ENCODE measurements at regions not wholly inside any gene's neighbourhood (a gene's known extent, or its start where the extent isn't known, plus 50 kb on each side); places are given as distances from the start of the nearest gene placed in this dataset.

DNA sequence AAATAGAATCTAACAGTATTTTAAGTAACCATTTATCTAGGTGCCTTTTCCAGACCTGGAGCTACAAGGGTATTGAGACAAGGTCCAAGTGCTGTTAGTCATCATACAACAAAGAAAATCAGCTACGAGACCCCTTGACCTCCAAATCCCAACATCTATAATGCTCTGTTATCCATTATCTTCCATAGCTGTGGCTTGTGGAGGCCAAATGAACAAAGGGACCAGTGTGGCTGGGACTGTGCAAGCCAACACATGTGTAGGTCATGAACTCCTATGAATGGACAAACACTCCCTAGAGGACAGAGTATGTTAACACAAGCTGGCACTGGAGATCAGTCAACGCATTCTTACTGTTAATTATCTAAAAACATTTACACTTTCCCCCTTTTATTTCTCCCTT is 374.5 kb downstream of the EMP1 start (continued):
- TF ChIP-seq, protein P1, sequence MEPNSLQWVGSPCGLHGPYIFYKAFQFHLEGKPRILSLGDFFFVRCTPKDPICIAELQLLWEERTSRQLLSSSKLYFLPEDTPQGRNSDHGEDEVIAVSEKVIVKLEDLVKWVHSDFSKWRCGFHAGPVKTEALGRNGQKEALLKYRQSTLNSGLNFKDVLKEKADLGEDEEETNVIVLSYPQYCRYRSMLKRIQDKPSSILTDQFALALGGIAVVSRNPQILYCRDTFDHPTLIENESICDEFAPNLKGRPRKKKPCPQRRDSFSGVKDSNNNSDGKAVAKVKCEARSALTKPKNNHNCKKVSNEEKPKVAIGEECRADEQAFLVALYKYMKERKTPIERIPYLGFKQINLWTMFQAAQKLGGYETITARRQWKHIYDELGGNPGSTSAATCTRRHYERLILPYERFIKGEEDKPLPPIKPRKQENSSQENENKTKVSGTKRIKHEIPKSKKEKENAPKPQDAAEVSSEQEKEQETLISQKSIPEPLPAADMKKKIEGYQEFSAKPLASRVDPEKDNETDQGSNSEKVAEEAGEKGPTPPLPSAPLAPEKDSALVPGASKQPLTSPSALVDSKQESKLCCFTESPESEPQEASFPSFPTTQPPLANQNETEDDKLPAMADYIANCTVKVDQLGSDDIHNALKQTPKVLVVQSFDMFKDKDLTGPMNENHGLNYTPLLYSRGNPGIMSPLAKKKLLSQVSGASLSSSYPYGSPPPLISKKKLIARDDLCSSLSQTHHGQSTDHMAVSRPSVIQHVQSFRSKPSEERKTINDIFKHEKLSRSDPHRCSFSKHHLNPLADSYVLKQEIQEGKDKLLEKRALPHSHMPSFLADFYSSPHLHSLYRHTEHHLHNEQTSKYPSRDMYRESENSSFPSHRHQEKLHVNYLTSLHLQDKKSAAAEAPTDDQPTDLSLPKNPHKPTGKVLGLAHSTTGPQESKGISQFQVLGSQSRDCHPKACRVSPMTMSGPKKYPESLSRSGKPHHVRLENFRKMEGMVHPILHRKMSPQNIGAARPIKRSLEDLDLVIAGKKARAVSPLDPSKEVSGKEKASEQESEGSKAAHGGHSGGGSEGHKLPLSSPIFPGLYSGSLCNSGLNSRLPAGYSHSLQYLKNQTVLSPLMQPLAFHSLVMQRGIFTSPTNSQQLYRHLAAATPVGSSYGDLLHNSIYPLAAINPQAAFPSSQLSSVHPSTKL (CRISPR knock-in tag; IDR thresholded peaks at IDR 0.05), result peak; percentile 44; the same call in 1 of the 2 replicates
- no peak for TF ChIP-seq HOXA3 (CRISPR knock-in tag; IDR thresholded peaks at IDR 0.05)
- no peak for TF ChIP-seq CHCHD3 (CRISPR knock-in tag; IDR thresholded peaks at IDR 0.05)
- TF ChIP-seq GATA4 (IDR thresholded peaks at IDR 0.05; ENCODE audit: borderline replicate concordance, low read depth), result no peak; the same call in 1 of the 2 replicates
- TF ChIP-seq ELF1 (CRISPR knock-in tag; IDR thresholded peaks at IDR 0.05), result no peak
- TF ChIP-seq NFIC (IDR thresholded peaks at IDR 0.05; ENCODE audit: low read length), result peak; percentile 37; the same call in 1 of the 2 replicates
- TF ChIP-seq TBX2 (CRISPR knock-in tag; IDR thresholded peaks at IDR 0.05; ENCODE audit: borderline replicate concordance), result peak; percentile 68; the same call in 1 of the 2 replicates
- peak; percentile 53 for TF ChIP-seq XRCC5 (optimal IDR thresholded peaks at IDR 0.05; ENCODE audit: low read length)
- no peak for TF ChIP-seq SOX6 (IDR thresholded peaks at IDR 0.05)
- TF ChIP-seq SOX6 (CRISPR knock-in tag; IDR thresholded peaks at IDR 0.05), result peak; percentile 90
- no peak for TF ChIP-seq JDP2 (CRISPR knock-in tag; IDR thresholded peaks at IDR 0.05; ENCODE audit: borderline replicate concordance)
- TF ChIP-seq, protein P2, sequence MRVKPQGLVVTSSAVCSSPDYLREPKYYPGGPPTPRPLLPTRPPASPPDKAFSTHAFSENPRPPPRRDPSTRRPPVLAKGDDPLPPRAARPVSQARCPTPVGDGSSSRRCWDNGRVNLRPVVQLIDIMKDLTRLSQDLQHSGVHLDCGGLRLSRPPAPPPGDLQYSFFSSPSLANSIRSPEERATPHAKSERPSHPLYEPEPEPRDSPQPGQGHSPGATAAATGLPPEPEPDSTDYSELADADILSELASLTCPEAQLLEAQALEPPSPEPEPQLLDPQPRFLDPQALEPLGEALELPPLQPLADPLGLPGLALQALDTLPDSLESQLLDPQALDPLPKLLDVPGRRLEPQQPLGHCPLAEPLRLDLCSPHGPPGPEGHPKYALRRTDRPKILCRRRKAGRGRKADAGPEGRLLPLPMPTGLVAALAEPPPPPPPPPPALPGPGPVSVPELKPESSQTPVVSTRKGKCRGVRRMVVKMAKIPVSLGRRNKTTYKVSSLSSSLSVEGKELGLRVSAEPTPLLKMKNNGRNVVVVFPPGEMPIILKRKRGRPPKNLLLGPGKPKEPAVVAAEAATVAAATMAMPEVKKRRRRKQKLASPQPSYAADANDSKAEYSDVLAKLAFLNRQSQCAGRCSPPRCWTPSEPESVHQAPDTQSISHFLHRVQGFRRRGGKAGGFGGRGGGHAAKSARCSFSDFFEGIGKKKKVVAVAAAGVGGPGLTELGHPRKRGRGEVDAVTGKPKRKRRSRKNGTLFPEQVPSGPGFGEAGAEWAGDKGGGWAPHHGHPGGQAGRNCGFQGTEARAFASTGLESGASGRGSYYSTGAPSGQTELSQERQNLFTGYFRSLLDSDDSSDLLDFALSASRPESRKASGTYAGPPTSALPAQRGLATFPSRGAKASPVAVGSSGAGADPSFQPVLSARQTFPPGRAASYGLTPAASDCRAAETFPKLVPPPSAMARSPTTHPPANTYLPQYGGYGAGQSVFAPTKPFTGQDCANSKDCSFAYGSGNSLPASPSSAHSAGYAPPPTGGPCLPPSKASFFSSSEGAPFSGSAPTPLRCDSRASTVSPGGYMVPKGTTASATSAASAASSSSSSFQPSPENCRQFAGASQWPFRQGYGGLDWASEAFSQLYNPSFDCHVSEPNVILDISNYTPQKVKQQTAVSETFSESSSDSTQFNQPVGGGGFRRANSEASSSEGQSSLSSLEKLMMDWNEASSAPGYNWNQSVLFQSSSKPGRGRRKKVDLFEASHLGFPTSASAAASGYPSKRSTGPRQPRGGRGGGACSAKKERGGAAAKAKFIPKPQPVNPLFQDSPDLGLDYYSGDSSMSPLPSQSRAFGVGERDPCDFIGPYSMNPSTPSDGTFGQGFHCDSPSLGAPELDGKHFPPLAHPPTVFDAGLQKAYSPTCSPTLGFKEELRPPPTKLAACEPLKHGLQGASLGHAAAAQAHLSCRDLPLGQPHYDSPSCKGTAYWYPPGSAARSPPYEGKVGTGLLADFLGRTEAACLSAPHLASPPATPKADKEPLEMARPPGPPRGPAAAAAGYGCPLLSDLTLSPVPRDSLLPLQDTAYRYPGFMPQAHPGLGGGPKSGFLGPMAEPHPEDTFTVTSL (CRISPR knock-in tag; IDR thresholded peaks at IDR 0.05; ENCODE audit: borderline replicate concordance), result peak; percentile 56; the same call in 1 of the 2 replicates
- TF ChIP-seq TCF7L2 (IDR thresholded peaks at IDR 0.05; ENCODE audit: low read depth, low read length), result 0 out of 2 replicates have a peak, but pooled peaks have one; percentile 26
- TF ChIP-seq, protein P3, sequence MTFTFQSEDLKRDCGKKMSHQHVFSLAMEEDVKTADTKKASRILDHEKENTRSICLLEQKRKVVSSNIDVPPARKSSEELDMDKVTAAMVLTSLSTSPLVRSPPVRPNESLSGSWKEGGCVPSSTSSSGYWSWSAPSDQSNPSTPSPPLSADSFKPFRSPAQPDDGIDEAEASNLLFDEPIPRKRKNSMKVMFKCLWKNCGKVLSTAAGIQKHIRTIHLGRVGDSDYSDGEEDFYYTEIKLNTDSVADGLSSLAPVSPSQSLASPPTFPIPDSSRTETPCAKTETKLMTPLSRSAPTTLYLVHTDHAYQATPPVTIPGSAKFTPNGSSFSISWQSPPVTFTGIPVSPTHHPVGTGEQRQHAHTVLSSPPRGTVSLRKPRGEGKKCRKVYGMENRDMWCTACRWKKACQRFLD (CRISPR knock-in tag; IDR thresholded peaks at IDR 0.05; ENCODE audit: borderline replicate concordance), result no peak
- TF ChIP-seq ZMYM3 (CRISPR knock-in tag; IDR thresholded peaks at IDR 0.05), result 0 out of 2 replicates have a peak, but pooled peaks have one; percentile 20
- peak; percentile 95 for TF ChIP-seq NR2F2 (IDR thresholded peaks at IDR 0.05; ENCODE audit: borderline replicate concordance, low read depth)
- TF ChIP-seq BHLHE40 (IDR thresholded peaks at IDR 0.05; ENCODE audit: low read length), result peak; percentile 28; the same call in 1 of the 2 replicates
- peak; percentile 74 for TF ChIP-seq ZMYM4 (CRISPR knock-in tag; IDR thresholded peaks at IDR 0.05)
- TF ChIP-seq, protein P4, sequence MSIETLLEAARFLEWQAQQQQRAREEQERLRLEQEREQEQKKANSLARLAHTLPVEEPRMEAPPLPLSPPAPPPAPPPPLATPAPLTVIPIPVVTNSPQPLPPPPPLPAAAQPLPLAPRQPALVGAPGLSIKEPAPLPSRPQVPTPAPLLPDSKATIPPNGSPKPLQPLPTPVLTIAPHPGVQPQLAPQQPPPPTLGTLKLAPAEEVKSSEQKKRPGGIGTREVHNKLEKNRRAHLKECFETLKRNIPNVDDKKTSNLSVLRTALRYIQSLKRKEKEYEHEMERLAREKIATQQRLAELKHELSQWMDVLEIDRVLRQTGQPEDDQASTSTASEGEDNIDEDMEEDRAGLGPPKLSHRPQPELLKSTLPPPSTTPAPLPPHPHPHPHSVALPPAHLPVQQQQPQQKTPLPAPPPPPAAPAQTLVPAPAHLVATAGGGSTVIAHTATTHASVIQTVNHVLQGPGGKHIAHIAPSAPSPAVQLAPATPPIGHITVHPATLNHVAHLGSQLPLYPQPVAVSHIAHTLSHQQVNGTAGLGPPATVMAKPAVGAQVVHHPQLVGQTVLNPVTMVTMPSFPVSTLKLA (IDR thresholded peaks at IDR 0.05), result no peak
- peak; percentile 70 for TF ChIP-seq FOSL2 (CRISPR knock-in tag; IDR thresholded peaks at IDR 0.05)

Measured in HepG2 (cell line).